Stimulated activated CD8-positive, alpha-beta memory T cell treated with anti-CD3 and anti-CD28 coated beads, Interleukin-4, amount 100 ng/mL, for 24 hours (primary cell): ENCODE measurements at regions not wholly inside any gene's neighbourhood (a gene's known extent, or its start where the extent isn't known, plus 50 kb on each side); places are given as distances from the start of the nearest gene placed in this dataset.
"Not testable (repeated sequence)": the region's sequence is repeated elsewhere in the genome, so short reads cannot be mapped to it uniquely, and the experiment has no call there.

Experiments used
- DNase-seq: peaks from one replicate; pipeline ENCODE4 v3.0.0-alpha.2; 2020; ENCODE audit warnings: low read depth

- DNase-seq: not testable (repeated sequence)
Observed at GRCh38 chr17:20843261-20843660, 199.6 kb downstream of the USP22 start.

DNA sequence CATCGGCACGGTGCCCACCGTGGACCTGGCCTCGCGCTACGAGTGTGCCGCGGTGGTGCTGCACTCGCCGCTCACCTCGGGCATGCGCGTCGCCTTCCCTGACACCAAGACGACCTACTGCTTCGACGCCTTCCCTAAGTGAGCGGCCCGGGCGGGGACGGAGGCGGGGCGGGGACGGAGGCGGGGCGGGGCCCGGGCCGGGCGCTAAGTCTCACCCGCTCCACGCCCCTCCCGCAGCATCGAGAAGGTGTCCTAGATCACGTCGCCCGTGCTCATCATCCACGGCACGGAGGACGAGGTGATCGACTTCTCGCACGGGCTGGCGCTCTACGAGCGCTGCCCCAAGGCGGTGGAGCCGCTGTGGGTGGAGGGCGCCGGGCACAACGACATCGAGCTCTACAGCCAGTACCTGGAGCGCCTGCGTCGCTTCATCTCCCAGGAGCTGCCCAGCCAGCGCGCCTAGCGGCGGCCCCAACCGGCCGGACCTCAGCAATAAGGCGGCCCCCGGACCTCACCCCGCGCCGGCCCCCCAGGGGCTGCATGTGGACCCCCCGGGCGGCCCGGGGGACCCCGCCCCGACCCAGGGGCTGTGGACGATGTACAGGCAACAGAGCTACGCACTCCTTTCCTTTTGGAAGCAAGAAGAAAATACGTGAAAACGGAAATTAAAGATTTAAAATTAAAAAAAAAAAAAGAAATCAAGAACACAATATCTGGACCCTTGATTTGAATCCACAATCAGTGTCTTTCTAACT lies 198.8 kb downstream of the USP22 start:
- DNase-seq: peak; percentile 34

GRCh38 chr17:20848869-20849443 lies 193.9 kb downstream of the USP22 start:
- DNase-seq: not testable (repeated sequence)

DNA sequence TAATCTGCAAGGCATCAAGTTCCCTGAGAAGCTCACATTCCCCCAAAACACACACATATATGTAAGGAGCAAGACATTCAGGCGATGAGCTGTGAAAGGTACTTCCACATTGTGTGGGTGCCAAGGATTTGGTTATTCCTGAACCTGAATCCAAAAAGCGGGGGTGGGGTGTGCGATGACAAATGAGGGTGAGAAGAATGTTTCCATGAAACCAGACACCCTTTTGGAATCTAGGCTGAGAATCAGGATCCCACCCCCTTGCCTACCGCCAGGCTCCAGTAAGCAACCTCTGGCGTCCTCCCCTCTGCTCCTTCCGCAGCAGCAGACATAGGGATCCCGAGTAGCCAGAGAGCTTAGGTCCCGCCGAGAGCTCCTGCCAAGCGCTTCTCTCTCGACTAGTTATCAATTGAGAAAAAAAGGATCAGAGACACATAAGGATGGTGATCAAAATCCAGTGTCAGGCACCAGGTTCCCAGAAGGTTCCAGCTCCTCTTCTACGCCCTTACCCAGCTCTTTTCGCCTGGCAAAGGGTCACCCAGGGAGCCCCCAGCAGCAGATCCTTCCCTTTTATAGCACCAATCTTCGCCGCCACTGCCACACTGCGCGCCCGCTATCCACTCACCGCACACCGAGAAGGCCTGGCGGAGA lies 191.1 kb downstream of the USP22 start:
- DNase-seq: not testable (repeated sequence)

DNA sequence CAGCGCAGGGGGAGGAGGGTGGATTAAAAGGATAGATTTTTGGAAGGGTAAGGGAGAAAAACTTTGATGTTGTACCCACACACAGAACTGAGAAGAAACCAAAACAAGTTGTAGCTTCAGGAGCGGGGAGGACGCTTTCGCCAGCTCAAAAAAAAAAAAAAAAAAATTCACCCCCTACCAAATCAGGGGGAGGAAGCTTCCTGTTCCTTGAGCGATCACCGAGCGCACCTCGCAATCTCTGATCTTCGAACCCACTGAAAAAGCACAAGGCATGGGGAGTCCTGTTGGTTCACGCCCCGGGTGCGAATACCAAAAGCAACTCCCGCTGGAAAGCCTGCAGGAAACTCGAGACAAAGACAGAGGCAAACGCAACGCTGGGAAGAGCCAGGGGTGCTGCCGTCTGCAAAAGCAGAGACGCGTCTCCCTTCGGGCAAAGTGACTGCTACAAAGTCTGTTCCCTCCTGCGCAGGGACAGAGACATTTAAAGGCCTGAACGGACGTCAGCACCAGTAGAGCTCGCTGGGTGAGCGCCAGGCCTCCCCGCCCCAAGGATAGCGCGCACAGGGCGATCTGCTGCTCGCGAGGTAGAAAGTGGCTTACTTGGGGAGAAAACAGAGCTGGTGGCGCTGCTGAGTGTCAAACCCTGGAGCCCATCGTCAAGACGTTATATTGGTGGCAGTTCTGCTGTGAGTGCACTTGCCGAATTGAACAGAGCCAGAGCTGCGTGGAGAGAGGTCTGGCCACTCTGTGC lies 190.4 kb downstream of the USP22 start:
- DNase-seq: no peak

- no peak for DNase-seq
Observed at GRCh38 chr17:20852990-20853370, 189.8 kb downstream of the USP22 start.

GRCh38 chr17:20855910-20856470 lies 186.8 kb downstream of the USP22 start:
- DNase-seq: not testable (repeated sequence)

- not testable (repeated sequence) for DNase-seq
Observed at GRCh38 chr17:20866444-20867209, 176.2 kb downstream of the USP22 start.

DNA sequence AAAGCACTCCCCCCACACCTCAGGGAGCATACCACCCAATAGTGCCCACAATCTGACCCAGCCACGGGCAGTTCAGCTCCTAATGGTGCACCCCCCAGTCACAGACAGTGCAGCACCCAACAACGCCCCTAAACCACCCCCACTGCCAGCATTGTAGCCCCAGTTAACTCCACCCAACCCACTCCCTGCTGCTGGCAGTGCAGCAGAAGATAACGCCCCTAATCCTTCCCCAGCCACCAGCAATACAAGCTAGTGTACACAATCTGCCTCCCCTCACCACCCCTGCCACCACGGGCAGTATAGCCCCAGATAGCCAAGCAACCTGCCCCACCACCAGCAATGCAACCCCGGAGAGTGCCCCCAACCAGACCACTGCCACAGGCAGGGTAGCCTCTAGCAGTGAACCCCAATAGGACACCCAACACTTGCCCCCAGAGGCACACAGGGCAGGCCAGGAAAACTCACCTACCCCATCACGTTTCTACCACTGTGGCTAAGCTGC lies 175.3 kb downstream of the USP22 start:
- DNase-seq: not testable (repeated sequence)

GRCh38 chr17:20867938-20868661 lies 174.7 kb downstream of the USP22 start:
- DNase-seq: not testable (repeated sequence)

- DNase-seq: not testable (repeated sequence)
Observed at GRCh38 chr17:20868662-20869007, 174.2 kb downstream of the USP22 start.

DNA sequence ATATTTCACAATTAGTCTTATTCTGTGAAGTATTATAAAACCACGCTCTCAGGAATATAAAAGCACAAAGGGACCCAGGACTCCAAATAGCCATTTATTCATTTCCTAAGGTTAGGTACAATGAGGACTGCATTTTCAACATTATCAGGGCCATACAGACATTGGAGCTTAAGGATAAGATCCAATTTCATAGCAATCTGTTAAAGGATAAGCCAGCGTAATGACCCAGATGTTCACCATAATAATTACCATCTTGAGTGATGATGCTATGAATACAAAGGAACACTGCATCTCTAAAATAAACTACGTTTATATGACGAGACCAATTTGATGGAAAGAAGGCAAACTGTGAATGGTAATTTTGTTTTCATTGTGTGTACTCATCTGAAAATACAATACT lies 169.6 kb downstream of the USP22 start:
- not testable (repeated sequence) for DNase-seq

- not testable (repeated sequence) for DNase-seq
Observed at GRCh38 chr17:20873688-20874328, 169.0 kb downstream of the USP22 start.

GRCh38 chr17:20877384-20877783 lies 165.4 kb downstream of the USP22 start:
- DNase-seq: not testable (repeated sequence)

- DNase-seq: no peak
Observed at GRCh38 chr17:20890338-20890737, 152.5 kb downstream of the USP22 start.

GRCh38 chr17:20895426-20895825 lies 147.4 kb downstream of the USP22 start:
- DNase-seq: not testable (repeated sequence)

- DNase-seq: peak; percentile 16
Observed at GRCh38 chr17:20896153-20896649, 146.6 kb downstream of the USP22 start.

DNA sequence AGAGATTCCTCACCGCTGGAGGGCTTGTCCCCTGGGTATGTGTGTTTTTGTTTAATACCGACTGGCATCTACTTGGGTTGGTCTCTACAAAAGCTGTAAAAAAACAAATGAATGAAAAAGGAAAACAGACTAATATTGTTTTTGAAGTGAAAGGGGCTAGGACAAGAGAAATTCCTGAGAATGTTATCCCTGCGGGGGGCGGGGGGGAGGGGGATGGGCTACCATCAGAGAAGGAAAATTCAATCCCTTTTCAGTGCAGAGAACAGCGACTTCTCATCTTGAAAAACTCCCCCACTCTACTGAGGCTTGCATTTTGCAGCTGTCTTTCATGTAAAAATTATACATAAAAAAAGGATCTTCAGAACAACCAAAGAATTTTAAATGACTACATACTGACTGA lies 144.1 kb downstream of the USP22 start:
- not testable (repeated sequence) for DNase-seq

GRCh38 chr17:20902496-20902895 lies 140.3 kb downstream of the USP22 start:
- not testable (repeated sequence) for DNase-seq

GRCh38 chr17:20903549-20903948 lies 139.3 kb downstream of the USP22 start:
- DNase-seq: not testable (repeated sequence)
